Activated CD4-positive, alpha-beta T cell treated with anti-CD3 and anti-CD28 coated beads, Interleukin-10, Interleukin-2, amounts not matched to agents 100 ng/mL and 50 ng/mL, durations not matched to agents 16 hours and 8 hours (primary cell): ENCODE measurements at regions not wholly inside any gene's neighbourhood (a gene's known extent, or its start where the extent isn't known, plus 50 kb on each side); places are given as distances from the start of the nearest gene placed in this dataset.
"Not testable (repeated sequence)": the region's sequence is repeated elsewhere in the genome, so short reads cannot be mapped to it uniquely, and the experiment has no call there.

ENCODE experiments used
- DNase-seq: peaks from one replicate; pipeline ENCODE4 v3.0.0-alpha.2; 2020

DNA sequence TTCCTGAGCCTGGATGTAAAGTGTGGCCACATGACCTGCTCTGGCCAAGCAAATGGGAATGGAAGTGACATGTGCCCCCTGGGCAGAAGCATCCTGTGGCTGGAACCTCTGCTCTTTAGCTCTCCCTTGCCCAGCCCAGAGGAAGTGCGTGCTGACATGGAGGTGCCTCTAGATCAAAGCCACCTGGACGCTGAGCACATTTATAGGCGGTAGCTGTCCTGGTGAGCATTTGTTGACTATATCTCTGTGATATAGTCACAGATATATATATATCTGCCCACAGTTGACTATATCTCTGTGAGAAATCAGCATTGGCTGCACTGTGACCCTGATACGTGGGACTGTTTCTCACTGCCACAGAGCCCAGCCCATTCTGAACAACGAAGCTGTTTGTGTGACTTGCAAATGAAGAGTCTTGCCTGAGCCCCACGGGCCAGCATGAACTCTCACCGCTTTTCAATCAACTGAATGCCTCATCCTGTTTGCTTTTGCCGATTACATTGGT lies 118.8 kb downstream of the C16orf95 start:
- no peak for DNase-seq

DNA sequence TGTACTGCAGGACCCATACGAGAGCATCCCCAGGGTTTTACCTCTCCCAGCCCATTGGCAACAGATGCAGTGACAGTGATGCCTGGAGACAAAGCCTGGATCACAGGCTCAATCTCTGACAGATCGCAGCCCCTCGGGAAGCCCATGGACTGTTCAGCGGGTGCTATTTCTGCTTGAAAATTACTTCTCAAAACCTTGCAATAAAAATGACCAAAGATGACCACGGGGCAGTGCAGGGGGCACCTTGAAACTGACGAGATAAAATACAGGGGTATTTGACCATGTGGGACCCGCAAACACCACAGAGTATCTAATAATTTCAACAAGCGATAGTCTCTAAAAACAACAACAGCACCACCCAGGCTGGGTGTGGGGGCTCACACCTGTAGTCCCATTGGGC lies 118.3 kb downstream of the C16orf95 start:
- DNase-seq: no peak

DNA sequence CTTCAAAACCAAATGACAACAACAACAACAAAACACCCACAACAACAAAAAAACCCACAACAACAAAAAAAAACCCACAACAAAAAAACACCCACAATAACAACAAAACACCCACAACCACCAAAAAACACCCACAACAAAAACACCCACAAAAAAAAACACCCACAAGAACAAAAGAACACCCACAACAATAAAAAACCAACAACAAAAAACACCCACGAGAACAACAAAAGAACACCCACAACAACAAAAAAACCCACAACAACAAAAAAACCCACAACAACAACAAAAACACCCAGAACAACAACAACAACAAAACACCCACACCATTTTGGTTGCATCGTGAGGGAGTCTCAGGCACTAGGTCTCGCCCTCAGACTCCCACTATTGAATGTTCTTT lies 117.8 kb downstream of the C16orf95 start:
- no peak for DNase-seq

DNA sequence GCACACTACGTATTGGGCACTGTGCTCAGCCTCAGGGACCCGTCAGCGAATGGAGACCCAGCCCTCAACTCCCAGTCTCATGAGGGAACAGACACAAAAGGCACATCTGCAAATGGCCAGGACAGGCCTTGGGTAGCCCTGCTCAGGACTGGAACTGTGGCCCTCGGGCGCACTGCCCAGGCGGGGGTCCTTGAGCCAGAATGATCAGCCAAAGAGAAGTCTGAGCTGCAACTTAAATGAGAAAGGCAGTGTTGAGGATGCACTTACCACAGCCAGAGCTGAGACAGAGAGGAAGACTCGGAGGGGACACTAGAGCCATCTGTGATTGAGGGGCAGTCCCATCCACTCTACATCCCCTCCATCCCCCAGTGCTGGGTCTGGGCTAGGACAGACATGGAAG lies 117.3 kb downstream of the C16orf95 start:
- no peak for DNase-seq

DNA sequence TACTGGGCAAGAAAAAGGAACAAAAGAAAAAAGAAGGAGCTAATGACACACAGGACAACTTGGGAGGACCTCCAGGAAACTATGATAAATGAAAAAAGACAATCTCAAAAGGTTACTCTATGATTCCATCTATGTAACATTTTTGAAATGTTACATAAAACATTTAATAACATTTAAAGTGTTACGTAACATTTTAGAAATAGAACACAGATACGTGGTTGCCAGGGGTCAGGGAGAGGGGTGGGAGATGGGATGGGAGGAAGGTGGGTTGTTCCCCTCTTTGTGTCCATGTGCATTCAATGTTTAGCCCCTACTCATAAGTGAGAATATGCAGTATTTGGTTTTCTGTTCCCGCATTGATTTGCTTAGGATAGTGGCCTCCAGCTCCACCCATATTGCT lies 116.6 kb downstream of the C16orf95 start:
- DNase-seq: no peak

DNA sequence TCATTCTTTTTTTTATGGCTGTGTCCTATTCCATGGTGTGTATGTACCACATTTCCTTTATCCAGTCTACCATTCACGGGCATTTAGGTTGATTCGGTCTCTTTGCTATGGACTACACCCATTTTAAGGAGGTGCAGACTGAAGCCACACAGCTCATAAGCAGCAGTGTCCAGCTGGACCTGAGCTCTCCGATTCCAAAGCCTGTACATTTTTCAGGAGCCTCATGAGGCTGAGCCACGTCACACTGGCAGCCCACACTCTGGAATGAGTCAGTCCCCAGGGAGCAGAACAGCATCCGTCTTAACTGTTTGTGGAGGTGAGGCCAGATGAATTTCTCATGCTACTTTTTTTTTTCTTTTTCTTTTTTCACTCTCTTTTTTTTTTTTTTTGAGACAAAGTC lies 116.1 kb downstream of the C16orf95 start:
- no peak for DNase-seq

DNA sequence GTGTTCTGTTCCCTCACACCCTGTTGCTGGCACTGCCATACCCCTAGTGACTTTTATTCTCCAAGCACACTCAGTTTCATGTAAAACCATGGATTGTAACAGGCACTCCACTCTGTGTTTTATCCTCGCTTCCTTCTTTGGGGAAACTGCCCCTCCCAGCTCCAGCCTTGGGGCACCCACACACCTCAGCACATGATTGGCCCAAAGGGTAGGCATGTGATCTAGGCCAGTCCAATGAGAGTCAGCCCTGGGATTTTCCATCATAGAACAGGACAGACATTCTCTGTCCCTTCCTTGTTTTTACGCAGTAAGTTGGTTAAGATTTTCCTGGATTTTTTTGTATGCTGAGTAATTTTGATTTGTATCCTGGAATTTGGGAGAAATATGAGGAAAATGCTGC lies 115.4 kb downstream of the C16orf95 start:
- DNase-seq: no peak

DNA sequence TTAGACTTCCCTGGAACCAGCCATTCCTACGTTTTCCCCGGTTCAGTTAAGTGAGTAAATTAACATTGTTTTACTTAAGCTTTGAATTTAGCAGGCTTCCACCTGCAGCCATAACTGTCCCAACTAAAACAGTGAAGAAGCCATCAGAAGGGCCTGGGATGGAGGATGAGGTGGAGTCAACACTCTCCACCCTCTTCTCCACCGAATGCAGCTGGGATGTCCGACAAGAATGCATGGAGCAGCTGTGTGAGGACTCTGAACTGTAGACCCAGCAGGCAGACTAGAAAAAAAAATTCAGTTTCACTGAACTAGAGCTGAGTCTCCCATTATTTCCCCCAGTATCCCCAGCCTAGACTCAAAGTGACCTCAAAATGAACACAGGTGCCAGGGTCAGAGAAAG lies 114.8 kb downstream of the C16orf95 start:
- DNase-seq: no peak

DNA sequence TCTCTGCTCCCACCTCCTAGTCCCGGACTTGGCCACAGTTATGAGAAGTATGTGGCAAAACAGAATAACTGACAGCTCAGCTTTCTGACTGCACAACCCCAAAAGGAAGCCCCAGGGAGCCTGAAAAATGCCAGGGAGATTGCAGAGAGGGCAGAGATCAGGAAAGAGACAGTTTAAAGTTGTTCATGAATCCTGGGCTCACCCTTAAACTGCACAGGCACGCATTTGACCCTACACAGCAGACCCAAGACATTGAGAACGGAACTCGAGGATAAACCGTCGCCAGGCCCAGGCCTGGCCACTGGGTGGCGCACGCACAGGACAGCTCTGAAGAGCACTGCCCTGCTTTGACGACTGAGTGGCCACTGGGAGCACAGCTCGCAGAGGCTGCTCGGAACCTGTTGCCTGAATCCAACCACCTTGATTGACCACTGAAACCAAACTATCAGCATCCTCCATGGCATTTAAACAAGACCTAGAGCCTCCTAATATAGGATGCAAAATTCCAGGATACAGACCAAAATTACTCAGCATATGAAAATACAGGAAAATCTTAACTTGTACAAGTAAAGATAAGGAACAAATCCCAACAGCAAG lies 114.0 kb downstream of the C16orf95 start:
- peak; percentile 75 for DNase-seq

DNA sequence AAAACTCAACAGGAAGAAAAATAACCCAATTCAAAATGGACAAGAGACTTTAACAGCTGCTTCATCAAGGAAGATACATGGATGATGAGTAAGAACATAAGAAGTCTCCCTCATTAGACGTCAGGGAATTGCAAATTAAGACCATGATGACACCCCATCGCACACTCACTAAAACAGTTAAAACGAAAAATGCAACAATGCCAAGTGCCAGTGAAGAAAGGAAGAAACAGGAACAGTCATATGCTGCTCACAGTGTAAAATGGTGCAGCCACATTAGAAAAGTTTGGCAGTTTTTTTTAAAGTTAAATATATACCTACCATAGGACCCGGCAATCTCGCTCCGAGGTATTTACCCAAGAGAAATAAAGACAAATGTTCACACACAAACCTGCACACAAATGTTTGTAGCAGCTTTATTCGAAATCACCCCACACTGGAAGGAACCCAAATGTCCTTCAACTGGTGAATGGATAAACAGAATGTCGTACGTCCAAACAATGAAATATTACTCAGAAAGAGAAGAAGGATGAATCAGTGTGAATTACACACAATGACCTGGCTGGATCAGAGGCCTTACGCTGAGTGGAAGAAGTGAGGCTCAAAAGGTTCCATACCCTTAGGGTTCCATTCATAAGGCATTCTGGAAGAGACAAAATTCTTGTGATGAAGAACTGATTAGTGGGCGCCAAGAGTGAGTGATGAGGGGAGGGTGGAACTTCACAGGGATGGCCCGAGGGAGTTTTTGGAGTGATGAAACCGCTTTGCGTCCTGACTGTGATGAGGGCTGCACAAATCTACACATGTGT lies 110.3 kb downstream of the C16orf95 start:
- no peak for DNase-seq

DNA sequence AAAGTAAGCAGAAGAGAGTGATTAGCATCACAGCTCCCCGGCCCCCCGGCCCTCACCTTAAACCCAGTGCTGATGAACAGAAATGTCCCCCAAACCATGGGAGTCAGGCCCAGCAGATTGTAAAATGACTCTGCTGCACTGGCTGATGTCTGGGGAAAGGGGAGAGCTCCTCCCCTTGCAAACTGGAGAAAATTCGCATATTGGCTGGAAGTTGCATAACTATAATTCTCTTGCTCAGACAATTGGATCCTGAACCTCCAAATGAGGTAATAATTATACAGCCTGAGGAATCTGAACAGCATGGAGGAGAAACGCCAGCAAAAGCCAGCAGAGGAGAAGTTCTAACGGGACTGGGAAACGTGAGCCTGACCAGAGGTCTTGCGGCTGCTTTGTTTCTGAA lies 109.7 kb downstream of the C16orf95 start:
- DNase-seq: no peak

DNA sequence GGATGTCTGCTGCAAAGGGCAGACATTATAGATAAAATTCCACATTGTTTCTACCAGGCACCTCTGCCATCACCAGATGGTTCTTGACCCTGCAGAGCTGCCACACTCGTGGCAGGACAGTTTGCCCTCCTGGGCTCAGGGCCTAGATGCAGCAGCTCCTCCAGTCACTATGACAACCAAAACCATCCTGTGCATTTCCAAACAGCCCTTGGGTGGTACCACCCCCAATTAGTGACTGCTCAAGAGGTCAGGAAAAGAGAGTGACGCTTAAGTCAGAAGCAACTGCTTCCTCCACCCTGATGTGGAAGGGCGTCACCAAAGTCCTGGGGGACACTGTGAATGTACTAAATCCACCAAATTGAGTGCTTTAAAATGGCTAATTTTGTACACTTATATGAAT lies 109.2 kb downstream of the C16orf95 start:
- no peak for DNase-seq

DNA sequence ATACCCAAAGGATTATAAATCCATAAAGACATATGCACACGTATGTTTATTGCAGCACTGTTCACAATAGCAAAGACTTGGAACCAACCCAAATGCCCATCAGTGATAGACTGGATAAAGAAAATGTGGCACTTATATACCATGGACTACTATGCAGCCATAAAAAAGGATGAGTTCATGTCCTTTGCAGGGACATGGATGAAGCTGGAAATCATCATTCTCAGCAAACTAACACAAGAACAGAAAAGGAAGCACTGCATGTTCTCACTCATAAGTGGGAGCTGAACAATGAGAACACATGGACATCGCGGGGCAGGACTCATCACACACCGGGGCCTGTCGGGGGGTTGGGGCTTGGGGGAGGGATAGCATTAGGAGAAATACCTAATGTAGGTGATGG lies 108.2 kb downstream of the C16orf95 start:
- DNase-seq: not testable (repeated sequence)

DNA sequence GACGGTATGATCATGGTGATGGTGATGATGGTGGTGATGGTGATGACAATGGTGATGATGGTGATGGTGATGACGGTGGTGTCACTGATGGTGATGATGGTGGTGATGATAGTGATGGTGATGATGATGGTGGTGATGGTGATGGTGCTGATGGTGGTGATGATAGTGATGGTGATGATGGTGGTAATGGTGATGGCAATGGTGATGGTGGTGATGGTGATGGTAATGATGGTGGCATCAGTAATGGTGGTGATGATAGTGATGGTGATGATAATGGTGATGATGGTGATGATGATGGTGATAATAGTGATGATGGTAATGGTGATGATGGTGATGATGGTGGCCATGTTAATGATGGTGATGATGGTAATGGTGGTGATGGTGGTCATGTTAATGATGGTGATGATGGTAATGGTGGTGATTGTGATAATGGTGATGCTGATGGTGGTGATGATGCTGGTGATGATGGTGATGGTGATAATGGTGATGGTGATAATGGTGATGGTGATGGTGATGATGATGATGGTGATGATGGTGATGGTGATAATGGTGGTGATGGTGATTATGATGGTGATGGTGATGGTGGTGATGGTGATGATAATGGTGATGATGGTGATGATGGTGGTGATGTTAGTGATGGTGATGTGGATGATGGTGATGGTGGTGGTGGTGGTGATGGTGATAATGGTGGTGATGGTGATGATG lies 107.2 kb downstream of the C16orf95 start:
- no peak for DNase-seq

DNA sequence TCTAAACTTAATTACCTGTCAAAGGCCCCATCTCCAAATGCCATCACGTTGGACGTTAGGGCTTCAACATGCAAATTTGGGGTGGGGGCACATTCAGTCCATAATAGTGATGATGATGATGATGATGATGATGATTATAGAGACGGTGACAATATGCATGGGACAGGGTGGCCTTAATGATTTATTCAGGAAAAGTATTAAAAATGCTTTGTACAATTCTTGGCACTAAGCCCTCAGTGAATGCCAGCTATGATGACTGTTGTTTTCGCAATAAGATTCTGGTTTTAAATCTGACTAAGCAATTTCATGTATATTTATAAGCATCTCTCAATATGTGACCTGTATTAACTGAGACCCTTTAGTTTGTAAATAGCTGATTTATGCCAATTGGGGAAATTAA lies 106.3 kb downstream of the C16orf95 start:
- no peak for DNase-seq

DNA sequence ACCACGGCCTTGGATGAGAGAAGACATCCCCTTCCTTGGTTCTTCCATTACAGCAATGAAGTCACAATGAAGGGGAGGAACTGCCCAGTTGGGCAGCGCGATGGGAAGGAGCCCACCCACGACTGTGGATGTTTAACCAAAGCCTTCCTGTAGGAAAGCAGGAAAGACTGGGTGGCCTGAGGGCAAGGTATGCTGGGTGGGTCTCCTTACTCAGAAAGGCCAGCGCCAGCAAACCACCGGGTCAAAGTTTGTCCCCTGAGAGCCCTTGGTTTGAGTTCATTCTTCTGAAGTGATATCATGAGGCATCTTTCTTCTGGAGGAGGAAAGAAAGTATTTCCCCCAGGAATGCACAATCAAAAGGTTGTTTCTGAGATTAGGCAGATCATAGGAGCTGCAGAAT lies 105.2 kb downstream of the C16orf95 start:
- DNase-seq: no peak

DNA sequence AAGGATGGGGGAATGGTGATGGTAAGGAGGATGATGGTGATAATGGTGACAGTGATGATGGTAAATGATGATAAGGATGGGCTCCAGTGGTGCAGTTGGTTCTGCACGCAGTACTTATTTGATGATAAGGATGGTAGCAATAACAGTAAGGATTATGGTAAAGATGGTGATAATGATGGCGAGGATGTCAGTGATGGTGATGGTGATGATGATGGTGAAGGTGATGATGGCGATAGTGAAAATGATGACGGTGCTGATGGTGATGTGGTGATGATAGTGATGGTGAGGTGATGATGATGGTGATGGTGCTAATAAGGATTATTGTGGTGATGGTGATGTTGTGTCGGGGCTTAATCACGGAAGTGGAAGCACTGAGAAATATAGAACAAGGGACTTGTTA lies 103.7 kb downstream of the C16orf95 start:
- no peak for DNase-seq

DNA sequence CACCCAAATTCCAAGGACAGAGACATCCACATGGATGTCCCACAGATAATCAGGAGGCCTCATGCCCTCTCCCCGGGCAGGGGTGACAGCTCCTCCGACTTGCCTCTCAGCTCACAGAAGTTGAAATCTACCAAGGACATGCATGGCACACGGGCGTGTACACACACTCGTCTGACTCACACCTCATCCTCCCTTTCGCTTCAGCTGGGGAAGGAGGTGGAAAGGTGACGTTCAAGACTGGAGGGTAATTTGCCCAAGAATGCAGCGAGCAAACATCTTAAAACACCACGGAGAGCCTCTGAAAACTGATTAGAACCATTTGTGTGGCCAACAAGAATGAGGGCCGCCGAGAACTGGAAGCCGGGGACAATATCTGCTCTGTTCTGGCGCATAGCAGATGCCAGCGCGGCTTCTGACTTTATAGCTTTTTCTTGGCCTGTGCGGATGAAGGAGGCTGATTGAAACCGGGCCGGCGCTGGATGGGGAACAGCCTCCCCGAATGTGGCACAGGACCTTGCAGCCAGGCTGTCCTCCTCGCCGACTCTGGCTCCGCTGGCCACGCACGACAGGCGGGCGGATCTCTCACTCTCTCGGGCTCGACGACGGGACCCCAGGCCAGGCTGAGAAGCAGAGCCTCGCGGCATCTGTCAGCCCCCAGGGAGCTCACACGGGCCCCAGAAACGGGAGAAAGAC lies 100.9 kb downstream of the C16orf95 start:
- DNase-seq: no peak

DNA sequence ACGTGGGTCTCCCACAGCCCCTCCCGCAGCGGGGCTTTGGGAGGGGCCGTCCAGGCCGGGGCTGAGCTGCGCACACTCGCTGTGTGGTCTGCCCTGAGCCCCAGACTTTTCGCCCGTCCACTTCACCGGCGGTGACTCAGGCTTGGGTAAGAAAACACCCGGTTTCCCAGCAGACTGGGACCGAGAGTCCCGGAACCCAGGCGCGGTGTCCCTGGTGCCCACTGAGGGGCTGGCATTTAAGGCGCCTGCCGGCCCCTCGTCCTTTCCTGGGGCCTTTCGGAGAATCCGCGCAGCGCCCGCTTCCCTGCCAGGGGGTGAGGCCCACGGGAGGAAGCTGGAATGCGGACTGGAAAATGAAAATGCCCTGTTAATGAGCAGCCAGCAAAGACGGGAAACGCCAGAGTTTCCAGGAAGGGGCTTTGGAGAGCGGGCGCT lies 100.3 kb downstream of the C16orf95 start:
- DNase-seq: no peak

DNA sequence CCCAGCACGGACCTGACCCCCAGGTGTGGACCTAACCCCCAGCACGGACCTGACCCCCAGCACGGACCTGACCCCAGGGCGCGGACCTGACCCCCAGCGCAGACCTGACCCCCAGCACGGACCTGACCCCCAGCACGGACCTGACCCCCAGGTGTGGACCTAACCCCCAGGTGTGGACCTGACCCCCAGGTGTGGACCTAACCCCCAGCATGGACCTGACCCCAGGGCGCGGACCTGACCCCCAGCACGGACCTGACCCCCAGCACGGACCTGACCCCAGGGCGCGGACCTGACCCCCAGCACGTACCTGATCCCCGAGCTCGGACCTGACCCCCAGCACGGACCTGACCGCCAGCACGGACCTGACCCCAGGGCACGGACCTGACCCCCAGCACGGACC lies 99.4 kb downstream of the C16orf95 start:
- DNase-seq: not testable (repeated sequence)

DNA sequence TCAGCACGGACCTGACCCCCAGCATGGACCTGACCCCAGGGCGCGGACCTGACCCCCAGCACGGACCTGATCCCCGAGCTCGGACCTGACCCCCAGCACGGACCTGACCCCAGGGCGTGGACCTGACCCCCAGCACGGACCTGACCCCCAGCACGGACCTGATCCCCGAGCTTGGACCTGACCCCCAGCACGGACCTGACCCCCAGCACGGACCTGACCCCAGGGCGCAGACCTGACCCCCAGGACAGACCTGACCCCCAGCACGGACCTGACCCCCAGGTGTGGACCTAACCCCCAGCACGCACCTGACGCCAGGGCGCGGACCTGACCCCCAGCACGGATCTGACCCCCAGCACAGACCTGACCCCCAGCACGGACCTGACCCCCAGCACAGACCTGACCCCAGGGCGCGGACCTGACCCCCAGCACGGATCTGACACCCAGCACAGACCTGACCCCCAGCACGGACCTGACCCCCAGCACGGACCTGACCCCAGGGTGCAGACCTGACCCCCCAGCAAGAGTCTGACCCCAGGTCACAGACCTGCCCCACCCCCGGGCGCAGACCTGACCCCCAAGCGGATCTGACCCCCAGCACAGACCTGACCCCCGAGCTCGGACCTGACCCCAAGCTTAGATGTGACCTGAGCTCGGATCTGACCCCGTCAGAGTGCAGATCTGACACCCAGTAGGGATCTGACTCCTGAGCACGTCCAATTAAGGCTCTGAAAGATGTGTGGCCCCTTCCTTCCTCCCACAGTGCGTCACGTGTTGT lies 98.7 kb downstream of the C16orf95 start:
- DNase-seq: no peak

DNA sequence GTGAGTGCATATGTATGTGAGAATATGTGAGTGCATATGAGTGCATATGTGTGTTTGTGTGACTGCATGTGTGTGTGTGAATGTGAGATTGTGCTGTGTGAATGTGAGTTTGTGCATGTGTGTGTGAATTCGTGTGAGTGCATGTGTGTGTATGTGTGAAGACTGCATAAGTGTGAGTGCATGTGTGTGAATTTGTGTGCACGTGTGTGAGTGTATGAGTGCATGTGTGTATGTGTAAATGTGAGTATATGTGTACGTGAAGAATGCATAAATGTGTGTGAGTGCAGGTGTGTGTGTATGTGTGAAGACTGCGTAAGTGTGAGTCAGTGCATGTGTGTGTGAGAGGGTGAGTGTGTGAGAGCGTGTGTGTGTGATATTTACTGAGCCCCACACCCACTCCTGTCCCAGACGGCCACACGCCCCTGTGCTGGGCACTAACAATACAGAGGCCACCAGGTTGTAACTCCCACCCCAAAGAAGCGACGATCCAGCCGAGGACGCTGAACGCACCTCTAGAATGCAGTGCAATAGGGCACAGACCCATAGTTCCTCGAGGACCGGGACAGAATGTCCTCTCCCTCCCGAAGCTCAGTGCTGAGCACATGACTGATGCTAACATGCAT lies 97.8 kb downstream of the C16orf95 start:
- DNase-seq: no peak
